GM12874 (cell line): ENCODE measurements at regions not wholly inside any gene's neighbourhood (a gene's known extent, or its start where the extent isn't known, plus 50 kb on each side); places are given as distances from the start of the nearest gene placed in this dataset.

Experiments used
- CTCF ChIP-seq: IDR thresholded peaks from 2 replicates; pipeline ENCODE4 v1.5.1; 2011; ENCODE audit warnings: low read depth, mild to moderate bottlenecking, control low read depth, low read length, moderate library complexity; ENCODE audit not compliant: insufficient read depth

GRCh38 chrX:115970718-115971117, 199.8 kb upstream of the AGTR2 start:
- no peak for TF ChIP-seq CTCF

GRCh38 chrX:115972717-115973116, 197.8 kb upstream of the AGTR2 start:
- TF ChIP-seq CTCF = no peak

GRCh38 chrX:115978068-115978467, 192.5 kb upstream of the AGTR2 start:
- TF ChIP-seq CTCF = no peak

- no peak for TF ChIP-seq CTCF
These were observed 181.7 kb upstream of the AGTR2 start for GRCh38 chrX:115988825-115989224.

GRCh38 chrX:115989686-115990085, 180.9 kb upstream of the AGTR2 start:
- TF ChIP-seq CTCF = no peak

- TF ChIP-seq CTCF = no peak
These were observed 161.2 kb upstream of the AGTR2 start for GRCh38 chrX:116009346-116009745.

GRCh38 chrX:116009861-116010710, 160.5 kb upstream of the AGTR2 start:
- TF ChIP-seq CTCF = no peak
